GM12878 (cell line): ENCODE measurements at regions not wholly inside any gene's neighbourhood (a gene's known extent, or its start where the extent isn't known, plus 50 kb on each side); places are given as distances from the start of the nearest gene placed in this dataset.

ENCODE experiments used
- CHD2 ChIP-seq: IDR thresholded peaks from 2 replicates; pipeline ENCODE4 v1.6.1; 2011; ENCODE audit warnings: low read depth, low read length, improper control_type of control experiment, borderline replicate concordance
- EZH2 ChIP-seq: IDR thresholded peaks from 2 replicates; pipeline ENCODE4 v1.6.1; 2012; ENCODE audit warnings: low read depth, mild to moderate bottlenecking, control low read depth, inconsistent platforms, low read length, borderline replicate concordance; ENCODE audit not compliant: control insufficient read depth
- MAX ChIP-seq: IDR thresholded peaks from 2 replicates; pipeline ENCODE4 v1.6.1; 2012; ENCODE audit warnings: low read depth, low read length, improper control_type of control experiment
- MXI1 ChIP-seq: fragments of 150-350 bp; IDR thresholded peaks from 2 replicates; pipeline ENCODE4 v1.6.1; 2011; ENCODE audit warnings: low read depth, mild to moderate bottlenecking, inconsistent platforms, low read length, improper control_type of control experiment
- POLR2A ChIP-seq: IDR thresholded peaks from 2 replicates; pipeline ENCODE4 v1.6.1; 2011; ENCODE audit warnings: low read depth, mild to moderate bottlenecking, low read length
- ZBTB11 ChIP-seq: fragments of 450-650 bp; formaldehyde crosslinking; IDR thresholded peaks from 2 replicates; pipeline ENCODE4 v1.5.0; 2022; ENCODE audit warnings: mild to moderate bottlenecking, missing genetic modification characterization
- ZZZ3 ChIP-seq: IDR thresholded peaks from 2 replicates; pipeline ENCODE4 v1.6.1; 2011; ENCODE audit warnings: low read depth; ENCODE audit not compliant: control insufficient read depth, insufficient read length

GRCh38 chr17:72503556-72503955 is 382.7 kb downstream of the SOX9 start:
- no peak for TF ChIP-seq MXI1
- TF ChIP-seq ZZZ3, result no peak
- TF ChIP-seq POLR2A, result no peak
- no peak for TF ChIP-seq ZBTB11 (CRISPR knock-in tag)
- TF ChIP-seq EZH2, result no peak
- TF ChIP-seq MAX, result no peak
- no peak for TF ChIP-seq CHD2
